HS-5 (cell line): ENCODE measurements at regions not wholly inside any gene's neighbourhood (a gene's known extent, or its start where the extent isn't known, plus 50 kb on each side); places are given as distances from the start of the nearest gene placed in this dataset.

Experiments
- DNase-seq: peaks from one replicate; pipeline ENCODE4 v3.0.0-alpha.2; 2012; ENCODE audit warnings: low read depth

GRCh38 chr18:40652321-40652720, 1302.7 kb upstream of the PIK3C3 start:
- no peak for DNase-seq

- no peak for DNase-seq
Observed at GRCh38 chr18:40651163-40651562, 1303.9 kb upstream of the PIK3C3 start.

GRCh38 chr18:40642692-40643229, 1312.3 kb upstream of the PIK3C3 start:
- DNase-seq = no peak

- no peak for DNase-seq
Observed at GRCh38 chr18:40631319-40631718, 1323.7 kb upstream of the PIK3C3 start.

GRCh38 chr18:40630496-40630895, 1324.5 kb upstream of the PIK3C3 start:
- DNase-seq = no peak

- no peak for DNase-seq
Observed at GRCh38 chr18:40624959-40625358, 1330.1 kb upstream of the PIK3C3 start.

- DNase-seq = no peak
Observed at GRCh38 chr18:40613721-40614120, 1341.3 kb upstream of the PIK3C3 start.

GRCh38 chr18:40612356-40612755, 1342.7 kb upstream of the PIK3C3 start:
- DNase-seq = no peak

GRCh38 chr18:40608226-40608625, 1346.8 kb upstream of the PIK3C3 start:
- no peak for DNase-seq

- DNase-seq = no peak
Observed at GRCh38 chr18:40607542-40608148, 1347.4 kb upstream of the PIK3C3 start.

- no peak for DNase-seq
Observed at GRCh38 chr18:40606996-40607395, 1348.0 kb upstream of the PIK3C3 start.

- DNase-seq = no peak
Observed at GRCh38 chr18:40583671-40584070, 1371.4 kb upstream of the PIK3C3 start.

- DNase-seq = no peak
Observed at GRCh38 chr18:40582105-40582504, 1372.9 kb upstream of the PIK3C3 start.

- no peak for DNase-seq
Observed at GRCh38 chr18:40577981-40578365, 1377.1 kb upstream of the PIK3C3 start.

GRCh38 chr18:40577239-40577980, 1377.6 kb upstream of the PIK3C3 start:
- no peak for DNase-seq

GRCh38 chr18:40576507-40577115, 1378.4 kb upstream of the PIK3C3 start:
- no peak for DNase-seq

GRCh38 chr18:40570615-40571014, 1384.4 kb upstream of the PIK3C3 start:
- no peak for DNase-seq

GRCh38 chr18:40569605-40570004, 1385.4 kb upstream of the PIK3C3 start:
- no peak for DNase-seq

GRCh38 chr18:40566510-40566844, 1388.6 kb upstream of the PIK3C3 start:
- no peak for DNase-seq

GRCh38 chr18:40565805-40566509, 1389.1 kb upstream of the PIK3C3 start:
- DNase-seq = no peak

GRCh38 chr18:40559556-40559955, 1395.5 kb upstream of the PIK3C3 start:
- DNase-seq = no peak

- DNase-seq = no peak
Observed at GRCh38 chr18:40558706-40559392, 1396.2 kb upstream of the PIK3C3 start.
